A549 (cell line): ENCODE measurements at regions not wholly inside any gene's neighbourhood (a gene's known extent, or its start where the extent isn't known, plus 50 kb on each side); places are given as distances from the start of the nearest gene placed in this dataset.
"Not testable (repeated sequence)": the region's sequence is repeated elsewhere in the genome, so short reads cannot be mapped to it uniquely, and the experiment has no call there.

Experiments
- ATAC-seq, 2 experiments: fragments of 200-7000 bp in 1 of 2; fragments of >200 bp in 1 of 2; cut with Nextera tagmentation in 1 of 2; cut with Tn5 transposase in 1 of 2; 3 replicates each; pipeline versions ENCODE4 v1.8.0 to v1.9.1; 2018 to 2020; ENCODE audit warnings: mild to moderate bottlenecking in 1 of 2, moderate library complexity in 1 of 2
- CTCF ChIA-PET: fragments of 300-600 bp; sonication (Branson Sonifier 250); formaldehyde crosslinking; extraction: SDS; loops from one replicate; lab custom pipeline; 2021; ENCODE audit warnings: antibody characterized with exemption, inconsistent platforms; lab: Yijun Ruan, JAX
- POLR2A ChIA-PET: fragments of 350-600 bp; formaldehyde crosslinking; extraction: SDS; loops from one replicate; lab custom pipeline; 2021; ENCODE audit warnings: antibody characterized with exemption, inconsistent platforms; lab: Yijun Ruan, JAX
- DNase-seq, 2 experiments: peaks; one replicate each; pipeline versions ENCODE4 v3.0.0 to v3.0.0-alpha.2; 2011 to 2016; ENCODE audit warnings: low read depth in 1 of 2, low spot score in 1 of 2
- FAIRE-seq: peaks from 2 replicates; lab custom pipeline; 2011; peaks lifted over from hg19 to GRCh38; lab: Jason Lieb, UNC
- H3K27ac ChIP-seq, 2 experiments: fragments of >200 bp; sonication (Bioruptor Twin); formaldehyde crosslinking; 3 replicates each; pipeline ENCODE4 v1.5.1; 2016 to 2017
- H3K4me1 ChIP-seq: fragments of >200 bp; sonication (Bioruptor Twin); formaldehyde crosslinking; 3 replicates; pipeline ENCODE4 v1.6.1; 2016
- H3K4me2 ChIP-seq: fragments of >200 bp; sonication (Bioruptor Twin); formaldehyde crosslinking; 3 replicates; pipeline ENCODE4 v1.6.1; 2016
- H3K4me3 ChIP-seq: fragments of >200 bp; sonication (Bioruptor Twin); formaldehyde crosslinking; 3 replicates; pipeline ENCODE4 v1.5.1; 2016
- H3K9me3 ChIP-seq: fragments of >200 bp; sonication (Bioruptor Twin); formaldehyde crosslinking; 3 replicates; pipeline ENCODE4 v1.6.1; 2016
- CEBPB ChIP-seq, 2 experiments: fragments of >200 bp in 1 of 2; sonication (Bioruptor Twin) in 1 of 2; formaldehyde crosslinking in 1 of 2; IDR thresholded peaks; 2 replicates each; pipeline ENCODE4 v1.6.1; 2012 to 2016
- EHF ChIP-seq: fragments of 250-450 bp; sonication (Bioruptor Pico); IDR thresholded peaks from 2 replicates; pipeline ENCODE4 v1.5.0; 2020; ENCODE audit warnings: mild to moderate bottlenecking
- ESRRA ChIP-seq: fragments of 150-350 bp; IDR thresholded peaks from 2 replicates; pipeline ENCODE4 v1.6.1; 2014; ENCODE audit warnings: mild to moderate bottlenecking, low read length, borderline replicate concordance
- FOSB ChIP-seq: fragments of 250-450 bp; sonication (Bioruptor Pico); IDR thresholded peaks from 2 replicates; pipeline ENCODE4 v1.5.0; 2020; ENCODE audit warnings: mild to moderate bottlenecking, moderate library complexity
- FOSL2 ChIP-seq, 2 experiments: fragments of 450-650 bp in 1 of 2; fragments of >200 bp in 1 of 2; sonication (Bioruptor Twin) in 1 of 2; formaldehyde crosslinking; IDR thresholded peaks; 2 replicates each; pipeline versions ENCODE4 v1.5.0 to v1.6.1; 2016 to 2020; ENCODE audit warnings: mild to moderate bottlenecking in 1 of 2, moderate library complexity in 1 of 2
- HOXB13 ChIP-seq: fragments of 250-450 bp; sonication (Bioruptor Pico); IDR thresholded peaks from 2 replicates; pipeline ENCODE4 v1.5.0; 2020; ENCODE audit warnings: low read depth, mild to moderate bottlenecking, moderate library complexity
- MAFK ChIP-seq: fragments of 450-650 bp; IDR thresholded peaks from 2 replicates; pipeline ENCODE4 v1.6.1; 2014; ENCODE audit not compliant: partially characterized antibody
- NPAS2 ChIP-seq: fragments of 250-450 bp; sonication (Bioruptor Pico); IDR thresholded peaks from 2 replicates; pipeline ENCODE4 v1.8.0; 2022; ENCODE audit warnings: mild to moderate bottlenecking, moderate library complexity, borderline replicate concordance
- POLR2AphosphoS2 ChIP-seq: conservative IDR thresholded peaks from 2 replicates; pipeline ENCODE4 v1.6.1; 2012; ENCODE audit warnings: low read length, improper control_type of control experiment, inconsistent platforms
- RCOR1 ChIP-seq: fragments of 150-350 bp; IDR thresholded peaks from 2 replicates; pipeline ENCODE4 v1.6.1; 2014; ENCODE audit warnings: antibody characterized with exemption, low read length, low read depth
- RNF2 ChIP-seq: fragments of 200-600 bp; sonication (generic); IDR thresholded peaks from 2 replicates; pipeline ENCODE4 v1.6.1; 2016; ENCODE audit warnings: low read depth, mild to moderate bottlenecking, antibody characterized with exemption, moderate library complexity, borderline replicate concordance
- SMC3 ChIP-seq: fragments of >200 bp; sonication (Bioruptor Twin); formaldehyde crosslinking; IDR thresholded peaks from 3 replicates; pipeline ENCODE4 v1.6.1; 2018; ENCODE audit warnings: inconsistent platforms
- SREBF2 ChIP-seq: fragments of 450-650 bp; IDR thresholded peaks from 2 replicates; pipeline ENCODE4 v1.6.1; 2014; ENCODE audit warnings: mild to moderate bottlenecking, moderate library complexity
- ZFP36 ChIP-seq: fragments of 450-650 bp; IDR thresholded peaks from 2 replicates; pipeline ENCODE4 v1.6.1; 2014; ENCODE audit warnings: borderline replicate concordance; ENCODE audit not compliant: partially characterized antibody
- ZSCAN20 ChIP-seq: fragments of 250-450 bp; sonication (Bioruptor Pico); IDR thresholded peaks from 2 replicates; pipeline ENCODE4 v1.8.0; 2022; ENCODE audit warnings: mild to moderate bottlenecking, moderate library complexity
- WGBS: methylation state at CpG from one replicate; pipeline ENCODE4 v1.1.6; 2017; ENCODE audit errors: missing lambda C conversion rate; 5-methylcytosine and 5-hydroxymethylcytosine counted together
- TF ChIP-seq, protein P1 (sequence below): IDR thresholded peaks from 2 replicates; pipeline ENCODE4 v1.6.1; 2012
- TF ChIP-seq, protein P2 (sequence below): fragments of 200-600 bp; sonication (generic); IDR thresholded peaks from 2 replicates; pipeline ENCODE4 v1.6.1; 2016; ENCODE audit warnings: antibody characterized with exemption, mild to moderate bottlenecking, moderate library complexity
- TF ChIP-seq, protein P3 (sequence below): fragments of >200 bp; sonication (Bioruptor Twin); formaldehyde crosslinking; IDR thresholded peaks from 3 replicates; pipeline ENCODE4 v1.6.1; 2016

GRCh38 chr14:101259748-101260147, 301.5 kb upstream of the DIO3 start:
- FAIRE-seq (no peak), ATAC-seq (no peak), DNase-seq (no peak)
- POLR2A ChIA-PET, result no interaction called here
- Histone ChIP-seq H3K4me2 (no peak overlapping the region), H3K9me3 (no peaks in the 10 kb centered on the region), H3K4me3 (no peak overlapping the region), H3K27ac (no peak overlapping the region), H3K4me1 (no peaks in the 10 kb centered on the region)
- CTCF ChIA-PET, result interaction anchor here (1.0 kb wide), 1 partner anchor 9 kb away, joined by 3 read pairs; no protein-coding TSS in a partner anchor
- TF ChIP-seq, protein P1, sequence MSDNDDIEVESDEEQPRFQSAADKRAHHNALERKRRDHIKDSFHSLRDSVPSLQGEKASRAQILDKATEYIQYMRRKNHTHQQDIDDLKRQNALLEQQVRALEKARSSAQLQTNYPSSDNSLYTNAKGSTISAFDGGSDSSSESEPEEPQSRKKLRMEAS, result no peak
- TF ChIP-seq EHF (CRISPR knock-in tag), result no peak
- TF ChIP-seq ESRRA, result no peak
- TF ChIP-seq RCOR1, result no peak
- TF ChIP-seq SREBF2, result no peak
- no peak for TF ChIP-seq POLR2AphosphoS2
- no peak for TF ChIP-seq RNF2
- no peak for TF ChIP-seq CEBPB (IDR thresholded peaks at IDR 0.05)
- no peak for TF ChIP-seq ZFP36
- TF ChIP-seq HOXB13 (CRISPR knock-in tag), result no peak
- TF ChIP-seq, protein P2, sequence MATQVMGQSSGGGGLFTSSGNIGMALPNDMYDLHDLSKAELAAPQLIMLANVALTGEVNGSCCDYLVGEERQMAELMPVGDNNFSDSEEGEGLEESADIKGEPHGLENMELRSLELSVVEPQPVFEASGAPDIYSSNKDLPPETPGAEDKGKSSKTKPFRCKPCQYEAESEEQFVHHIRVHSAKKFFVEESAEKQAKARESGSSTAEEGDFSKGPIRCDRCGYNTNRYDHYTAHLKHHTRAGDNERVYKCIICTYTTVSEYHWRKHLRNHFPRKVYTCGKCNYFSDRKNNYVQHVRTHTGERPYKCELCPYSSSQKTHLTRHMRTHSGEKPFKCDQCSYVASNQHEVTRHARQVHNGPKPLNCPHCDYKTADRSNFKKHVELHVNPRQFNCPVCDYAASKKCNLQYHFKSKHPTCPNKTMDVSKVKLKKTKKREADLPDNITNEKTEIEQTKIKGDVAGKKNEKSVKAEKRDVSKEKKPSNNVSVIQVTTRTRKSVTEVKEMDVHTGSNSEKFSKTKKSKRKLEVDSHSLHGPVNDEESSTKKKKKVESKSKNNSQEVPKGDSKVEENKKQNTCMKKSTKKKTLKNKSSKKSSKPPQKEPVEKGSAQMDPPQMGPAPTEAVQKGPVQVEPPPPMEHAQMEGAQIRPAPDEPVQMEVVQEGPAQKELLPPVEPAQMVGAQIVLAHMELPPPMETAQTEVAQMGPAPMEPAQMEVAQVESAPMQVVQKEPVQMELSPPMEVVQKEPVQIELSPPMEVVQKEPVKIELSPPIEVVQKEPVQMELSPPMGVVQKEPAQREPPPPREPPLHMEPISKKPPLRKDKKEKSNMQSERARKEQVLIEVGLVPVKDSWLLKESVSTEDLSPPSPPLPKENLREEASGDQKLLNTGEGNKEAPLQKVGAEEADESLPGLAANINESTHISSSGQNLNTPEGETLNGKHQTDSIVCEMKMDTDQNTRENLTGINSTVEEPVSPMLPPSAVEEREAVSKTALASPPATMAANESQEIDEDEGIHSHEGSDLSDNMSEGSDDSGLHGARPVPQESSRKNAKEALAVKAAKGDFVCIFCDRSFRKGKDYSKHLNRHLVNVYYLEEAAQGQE, result no peak
- TF ChIP-seq, protein P3, sequence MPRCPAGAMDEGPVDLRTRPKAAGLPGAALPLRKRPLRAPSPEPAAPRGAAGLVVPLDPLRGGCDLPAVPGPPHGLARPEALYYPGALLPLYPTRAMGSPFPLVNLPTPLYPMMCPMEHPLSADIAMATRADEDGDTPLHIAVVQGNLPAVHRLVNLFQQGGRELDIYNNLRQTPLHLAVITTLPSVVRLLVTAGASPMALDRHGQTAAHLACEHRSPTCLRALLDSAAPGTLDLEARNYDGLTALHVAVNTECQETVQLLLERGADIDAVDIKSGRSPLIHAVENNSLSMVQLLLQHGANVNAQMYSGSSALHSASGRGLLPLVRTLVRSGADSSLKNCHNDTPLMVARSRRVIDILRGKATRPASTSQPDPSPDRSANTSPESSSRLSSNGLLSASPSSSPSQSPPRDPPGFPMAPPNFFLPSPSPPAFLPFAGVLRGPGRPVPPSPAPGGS, result no peak
- no peak for TF ChIP-seq FOSL2 (IDR thresholded peaks at IDR 0.05)
- no peak for TF ChIP-seq FOSL2 (CRISPR knock-in tag; IDR thresholded peaks at IDR 0.05)
- no peak for TF ChIP-seq NPAS2 (CRISPR knock-in tag)
- WGBS, result 33% methylated on average over 1 of the region's 1 CpG

- H3K27ac ChIP-seq, H3K9me3 ChIP-seq, H3K4me2 ChIP-seq, H3K4me3 ChIP-seq, FAIRE-seq, POLR2A ChIA-PET, ATAC-seq, H3K4me1 ChIP-seq, CTCF ChIA-PET, DNase-seq: not testable (repeated sequence)
- 62% methylated on average over 7 of the region's 20 CpGs for WGBS
Observed at GRCh38 chr14:101266441-101266840, 294.9 kb upstream of the DIO3 start.

DNA sequence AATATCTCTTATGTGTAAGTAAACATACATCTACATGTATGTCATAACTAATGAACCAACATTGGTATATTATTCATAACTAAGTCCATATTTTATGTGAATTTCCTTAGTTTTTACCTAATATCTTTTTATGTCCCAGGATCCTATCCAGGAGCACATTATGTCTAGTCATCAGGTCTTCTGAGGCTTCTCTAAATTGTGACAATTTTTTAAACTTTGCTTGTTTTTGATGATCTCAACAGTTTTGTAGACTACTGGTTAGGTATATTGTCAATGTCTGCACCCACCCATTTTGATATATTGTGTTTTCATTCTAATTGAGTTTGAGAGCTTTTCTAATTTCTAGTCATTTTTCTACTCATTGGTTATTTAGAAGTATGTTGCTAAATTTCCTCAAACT, 288.2 kb upstream of the DIO3 start:
- no peaks in the 10 kb centered on the region for H3K9me3 ChIP-seq
- H3K4me3 ChIP-seq, result no peak overlapping the region
- no peaks in the 10 kb centered on the region for H3K4me1 ChIP-seq
- no peak overlapping the region for H3K27ac ChIP-seq
- no peak overlapping the region for H3K4me2 ChIP-seq
- CTCF ChIA-PET, result no interaction called here
- FAIRE-seq (no peak), ATAC-seq (no peak), DNase-seq (no peak)
- TF ChIP-seq ZSCAN20 (CRISPR knock-in tag), result no peak
- TF ChIP-seq SMC3, result no peak
- peak; percentile 73 for TF ChIP-seq MAFK
- TF ChIP-seq FOSB, result no peak
- TF ChIP-seq POLR2AphosphoS2, result no peak
- POLR2A ChIA-PET, result no interaction called here
